ENCODE measurements at regions not wholly inside any gene's neighbourhood (a gene's known extent, or its start where the extent isn't known, plus 50 kb on each side); places are given as distances from the start of the nearest gene placed in this dataset.

DNA sequence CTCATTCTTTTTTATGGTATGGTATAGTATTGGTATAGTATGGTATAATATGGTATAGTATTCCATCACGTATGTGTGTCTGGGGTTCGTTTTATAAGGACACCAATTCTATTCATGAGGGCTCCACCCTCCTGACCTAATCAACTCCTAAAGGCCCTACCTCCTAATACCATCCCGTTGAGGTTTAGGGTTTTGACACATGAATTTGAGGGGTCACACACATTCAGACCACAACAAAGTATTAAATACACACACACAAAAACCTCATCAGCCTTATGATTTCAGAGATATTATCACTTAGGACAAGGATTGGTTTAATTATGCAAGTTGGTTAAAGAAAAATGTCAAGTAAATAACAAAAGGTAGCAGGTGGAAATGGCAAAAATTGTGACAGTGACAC, 54.1 kb upstream of the CHST11 start:
- H3K4me1 ChIP-seq (replicated peaks in 1 of 2; ENCODE audit: control insufficient read depth in 2 of 2, insufficient read depth in 2 of 2, low read length in 2 of 2): no peaks in the 10 kb centered on the region; a peak in 1 of 5 replicates
- H3K36me3 ChIP-seq (ENCODE audit: control insufficient read depth, insufficient read depth, low read length): no peaks in the 10 kb centered on the region
- FAIRE-seq: no peak
- H4K20me1 ChIP-seq (replicated peaks; ENCODE audit: control insufficient read depth, insufficient read depth, low read length): no peaks in the 10 kb centered on the region
- POLR2A ChIA-PET: no interaction called here
- no peaks in the 10 kb centered on the region for H3K79me2 ChIP-seq (ENCODE audit: control insufficient read depth, insufficient read depth, low read length)
- no peak overlapping the region for H3K4me3 ChIP-seq
- no peaks in the 10 kb centered on the region for H3K9me1 ChIP-seq (ENCODE audit: control insufficient read depth, insufficient read depth, low read length)
- H3K9me3 ChIP-seq (replicated peaks; ENCODE audit: control insufficient read depth, insufficient read depth, low read depth, low read length): no peaks in the 10 kb centered on the region
- WGBS (ENCODE audit: insufficient coverage, low coverage, missing lambda C conversion rate): 6% methylated on average over 3 of the region's 3 CpGs
- in situ Hi-C loops (cut with MboI): no loop called here
- no peak overlapping the region for H3K4me2 ChIP-seq (ENCODE audit: insufficient read depth, low read length)
- no peak overlapping the region for H3K9ac ChIP-seq (ENCODE audit: insufficient read depth in 1 of 2, low read depth in 2 of 2, low read length in 2 of 2)
- CTCF ChIA-PET (ENCODE audit: low intra/inter-chr PET ratio): no interaction called here
- H2AFZ ChIP-seq (ENCODE audit: low read depth, low read length): no peak overlapping the region
- no peak for DNase-seq (ENCODE audit: extremely low read depth in 1 of 4, low spot score in 3 of 4)
- no TSS peak for BruUV-seq (replicated peaks)
- H3K27ac ChIP-seq (ENCODE audit: extremely low read depth, low read depth, low read length): no peak overlapping the region
- no peak for TF ChIP-seq SUPT5H (IDR thresholded peaks at IDR 0.05)
- intact Hi-C loops (cut with micrococcal nuclease): no loop called here
- no peaks in the 10 kb centered on the region; a peak in 1 of 5 replicates for H3K27me3 ChIP-seq (ENCODE audit: control insufficient read depth in 2 of 2, insufficient read depth in 2 of 2, low read length in 2 of 2)
- ATAC-seq: no peak

DNA sequence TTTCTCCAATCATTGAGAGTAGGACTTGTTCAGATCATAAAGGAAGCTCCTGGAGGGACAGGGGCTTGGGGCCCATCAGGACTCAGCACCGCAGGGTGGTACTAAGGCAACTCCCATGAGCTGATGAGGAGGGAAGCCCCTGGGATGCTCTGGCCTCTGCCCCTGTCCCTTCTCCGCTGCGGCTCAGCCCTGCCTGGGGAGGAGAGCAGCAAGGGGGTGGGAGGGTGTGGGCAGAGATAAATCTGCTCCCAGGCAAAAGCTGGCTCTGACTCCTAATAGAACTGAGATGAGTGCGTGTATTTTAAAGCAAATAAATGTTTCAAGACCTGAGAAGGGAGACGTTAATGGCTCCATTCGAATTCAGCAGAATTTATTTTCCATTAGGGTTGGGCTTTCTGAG, 52.0 kb upstream of the CHST11 start:
- no peak for ATAC-seq
- CTCF ChIA-PET (ENCODE audit: low intra/inter-chr PET ratio): no interaction called here
- TF ChIP-seq, protein P1, sequence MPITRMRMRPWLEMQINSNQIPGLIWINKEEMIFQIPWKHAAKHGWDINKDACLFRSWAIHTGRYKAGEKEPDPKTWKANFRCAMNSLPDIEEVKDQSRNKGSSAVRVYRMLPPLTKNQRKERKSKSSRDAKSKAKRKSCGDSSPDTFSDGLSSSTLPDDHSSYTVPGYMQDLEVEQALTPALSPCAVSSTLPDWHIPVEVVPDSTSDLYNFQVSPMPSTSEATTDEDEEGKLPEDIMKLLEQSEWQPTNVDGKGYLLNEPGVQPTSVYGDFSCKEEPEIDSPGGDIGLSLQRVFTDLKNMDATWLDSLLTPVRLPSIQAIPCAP (CRISPR knock-in tag; IDR thresholded peaks at IDR 0.05; ENCODE audit: borderline replicate concordance): no peak
- TF ChIP-seq ZNF644 (tag; IDR thresholded peaks at IDR 0.05; ENCODE audit: low read depth): no peak
- TF ChIP-seq ZNF780A (CRISPR knock-in tag; IDR thresholded peaks at IDR 0.05): no peak
- TF ChIP-seq SOX6 (IDR thresholded peaks at IDR 0.05): no peak
- no peak for TF ChIP-seq CBX2 (IDR thresholded peaks at IDR 0.05; ENCODE audit: insufficient read depth, low read length, poor library complexity, severe bottlenecking)
- TF ChIP-seq ETV1 (tag; conservative IDR thresholded peaks at IDR 0.05; ENCODE audit: low read depth): no peak
- 0 out of 4 replicates have a peak, but pooled peaks of 1 of the 2 experiments have one; percentile 68 for TF ChIP-seq UBTF (IDR thresholded peaks at IDR 0.05; ENCODE audit: borderline replicate concordance in 1 of 2, low read depth in 2 of 2, low read length in 2 of 2)
- Histone ChIP-seq H3K27ac (ENCODE audit: extremely low read depth, low read depth, low read length) (no peak overlapping the region), H3K4me3 (no peak overlapping the region), H2AFZ (ENCODE audit: low read depth, low read length) (no peak overlapping the region), H3K27me3 (ENCODE audit: control insufficient read depth in 2 of 2, insufficient read depth in 2 of 2, low read length in 2 of 2) (no peaks in the 10 kb centered on the region; a peak in 1 of 5 replicates), H3K36me3 (ENCODE audit: control insufficient read depth, insufficient read depth, low read length) (no peaks in the 10 kb centered on the region), H3K79me2 (ENCODE audit: control insufficient read depth, insufficient read depth, low read length) (no peaks in the 10 kb centered on the region), H3K4me1 (replicated peaks in 1 of 2; ENCODE audit: control insufficient read depth in 2 of 2, insufficient read depth in 2 of 2, low read length in 2 of 2) (peaks cover 6 to 11% of the 10 kb centered on the region in 2 experiments; a peak in 3 of 5 replicates), H3K4me2 (ENCODE audit: insufficient read depth, low read length) (no peak overlapping the region), H3K9me3 (replicated peaks; ENCODE audit: control insufficient read depth, insufficient read depth, low read depth, low read length) (no peaks in the 10 kb centered on the region), H3K9me1 (ENCODE audit: control insufficient read depth, insufficient read depth, low read length) (no peaks in the 10 kb centered on the region), H4K20me1 (replicated peaks; ENCODE audit: control insufficient read depth, insufficient read depth, low read length) (0 out of 2 replicates have a peak, but pooled peaks cover 4% of the 10 kb centered on the region), H3K9ac (ENCODE audit: insufficient read depth in 1 of 2, low read depth in 2 of 2, low read length in 2 of 2) (0 out of 4 replicates have a peak overlapping the region, but pooled peaks of 1 of the 2 experiments have one; percentile 38)
- POLR2A ChIA-PET: interaction anchor here (0.6 kb wide), 1 partner anchor 591 kb away, joined by 5 read pairs; no protein-coding TSS in a partner anchor
- DNase-seq (ENCODE audit: extremely low read depth in 1 of 4, low spot score in 3 of 4): peak in 2 of 4 experiments; percentile 27 to 30
- in situ Hi-C loops (cut with MboI) (no loop called here), intact Hi-C loops (cut with micrococcal nuclease) (no loop called here)
- no peak for FAIRE-seq
- WGBS (ENCODE audit: insufficient coverage, low coverage, missing lambda C conversion rate): 2% methylated on average over 6 of the region's 6 CpGs
- no TSS peak for BruUV-seq (replicated peaks)
